Retinal pigment epithelial cell (primary cell): ENCODE measurements at regions not wholly inside any gene's neighbourhood (a gene's known extent, or its start where the extent isn't known, plus 50 kb on each side); places are given as distances from the start of the nearest gene placed in this dataset.

Experiments
- DNase-seq: peaks from one replicate; pipeline ENCODE4 v3.0.0-alpha.2; 2010; ENCODE audit warnings: low read depth
- H3K4me3 ChIP-seq: 2 replicates; pipeline ENCODE4 v1.5.1; 2011; ENCODE audit warnings: mild to moderate bottlenecking, low read length, control low read depth, moderate library complexity
- CTCF ChIP-seq: conservative IDR thresholded peaks from 2 replicates; pipeline ENCODE4 v1.5.1; 2011; ENCODE audit warnings: low read depth, low read length, control low read depth, inconsistent platforms

- H3K4me3 ChIP-seq: no peak overlapping the region
- DNase-seq: no peak
- TF ChIP-seq CTCF: no peak
These were observed 408.7 kb downstream of the REEP3 start for GRCh38 chr10:63929831-63930467.

- H3K4me3 ChIP-seq: no peak overlapping the region
- DNase-seq: no peak
- no peak for TF ChIP-seq CTCF
These were observed 409.4 kb downstream of the REEP3 start for GRCh38 chr10:63930584-63930983.

- TF ChIP-seq CTCF: peak; percentile 11
These were observed 414.5 kb downstream of the REEP3 start for GRCh38 chr10:63935705-63936104.

GRCh38 chr10:63940277-63940922 is 419.2 kb downstream of the REEP3 start:
- no peak overlapping the region for H3K4me3 ChIP-seq
- DNase-seq: no peak
- no peak for TF ChIP-seq CTCF

More at GRCh38 chr10:63935705-63936104, 414.5 kb downstream of the REEP3 start:
- H3K4me3 ChIP-seq: no peak overlapping the region
- no peak for DNase-seq

- no peak for TF ChIP-seq CTCF
- H3K4me3 ChIP-seq: no peak overlapping the region
- no peak for DNase-seq
These were observed 443.2 kb downstream of the REEP3 start for GRCh38 chr10:63964406-63964805.

- no peak overlapping the region for H3K4me3 ChIP-seq
- DNase-seq: no peak
- TF ChIP-seq CTCF: no peak
These were observed 444.6 kb downstream of the REEP3 start for GRCh38 chr10:63965846-63966245.
